IMR-90 (cell line): ENCODE measurements at regions not wholly inside any gene's neighbourhood (a gene's known extent, or its start where the extent isn't known, plus 50 kb on each side); places are given as distances from the start of the nearest gene placed in this dataset.

Source experiments
- BHLHE40 ChIP-seq: fragments of 150-350 bp; IDR thresholded peaks from 2 replicates; pipeline ENCODE4 v1.6.1; 2016; ENCODE audit warnings: mild to moderate bottlenecking, low read depth, low read length
- MAFK ChIP-seq: IDR thresholded peaks from 2 replicates; pipeline ENCODE4 v1.6.1; 2012; ENCODE audit warnings: low read depth, low read length, improper control_type of control experiment
- MAZ ChIP-seq: IDR thresholded peaks from 2 replicates; pipeline ENCODE4 v1.6.1; 2012; ENCODE audit warnings: low read depth, mild to moderate bottlenecking, low read length, improper control_type of control experiment, moderate library complexity, borderline replicate concordance
- MXI1 ChIP-seq: IDR thresholded peaks from 2 replicates; pipeline ENCODE4 v1.6.1; 2012; ENCODE audit warnings: low read depth, mild to moderate bottlenecking, low read length, moderate library complexity, borderline replicate concordance
- POLR2A ChIP-seq: IDR thresholded peaks from 2 replicates; pipeline ENCODE4 v1.6.1; 2012; ENCODE audit warnings: mild to moderate bottlenecking, low read depth, low read length
- RAD21 ChIP-seq: IDR thresholded peaks from 2 replicates; pipeline ENCODE4 v1.6.1; 2012; ENCODE audit warnings: low read length, improper control_type of control experiment
- RCOR1 ChIP-seq: IDR thresholded peaks from 2 replicates; pipeline ENCODE4 v1.6.1; 2012; ENCODE audit warnings: mild to moderate bottlenecking, low read length, improper control_type of control experiment; ENCODE audit not compliant: insufficient replicate concordance
- SMC3 ChIP-seq: fragments of 150-350 bp; IDR thresholded peaks from 2 replicates; pipeline ENCODE4 v1.6.1; 2016; ENCODE audit warnings: low read depth, mild to moderate bottlenecking, antibody characterized with exemption, low read length, moderate library complexity
- TF ChIP-seq, protein P1 (sequence below): conservative IDR thresholded peaks from 2 replicates; pipeline ENCODE4 v1.5.1; 2012; ENCODE audit warnings: mild to moderate bottlenecking, low read depth, low read length, improper control_type of control experiment
- TF ChIP-seq, protein P2 (sequence below): fragments of 150-350 bp; IDR thresholded peaks from 2 replicates; pipeline ENCODE4 v1.6.1; 2017; ENCODE audit warnings: mild to moderate bottlenecking, antibody characterized with exemption, low read length, low read depth

DNA sequence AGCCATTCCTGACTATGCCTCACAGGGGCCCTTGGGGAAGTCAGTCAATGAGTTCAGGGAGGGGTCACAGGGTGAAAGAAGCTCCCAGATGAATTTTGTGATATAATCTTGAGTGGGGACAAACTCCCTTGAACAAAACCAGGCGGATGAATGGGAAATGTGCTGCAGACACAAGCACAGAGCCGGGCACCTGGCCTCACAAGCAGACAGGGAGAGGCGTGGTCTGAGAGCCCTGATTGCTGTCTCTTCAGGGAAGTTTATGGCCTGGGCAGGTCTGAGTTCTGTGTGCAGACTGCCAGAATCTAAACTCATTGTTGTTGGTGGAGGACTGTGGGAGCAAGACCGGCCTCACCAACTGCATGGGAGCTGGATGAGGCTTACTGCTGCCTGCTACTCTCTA, 591.8 kb downstream of the EPHA3 start:
- TF ChIP-seq, protein P1, sequence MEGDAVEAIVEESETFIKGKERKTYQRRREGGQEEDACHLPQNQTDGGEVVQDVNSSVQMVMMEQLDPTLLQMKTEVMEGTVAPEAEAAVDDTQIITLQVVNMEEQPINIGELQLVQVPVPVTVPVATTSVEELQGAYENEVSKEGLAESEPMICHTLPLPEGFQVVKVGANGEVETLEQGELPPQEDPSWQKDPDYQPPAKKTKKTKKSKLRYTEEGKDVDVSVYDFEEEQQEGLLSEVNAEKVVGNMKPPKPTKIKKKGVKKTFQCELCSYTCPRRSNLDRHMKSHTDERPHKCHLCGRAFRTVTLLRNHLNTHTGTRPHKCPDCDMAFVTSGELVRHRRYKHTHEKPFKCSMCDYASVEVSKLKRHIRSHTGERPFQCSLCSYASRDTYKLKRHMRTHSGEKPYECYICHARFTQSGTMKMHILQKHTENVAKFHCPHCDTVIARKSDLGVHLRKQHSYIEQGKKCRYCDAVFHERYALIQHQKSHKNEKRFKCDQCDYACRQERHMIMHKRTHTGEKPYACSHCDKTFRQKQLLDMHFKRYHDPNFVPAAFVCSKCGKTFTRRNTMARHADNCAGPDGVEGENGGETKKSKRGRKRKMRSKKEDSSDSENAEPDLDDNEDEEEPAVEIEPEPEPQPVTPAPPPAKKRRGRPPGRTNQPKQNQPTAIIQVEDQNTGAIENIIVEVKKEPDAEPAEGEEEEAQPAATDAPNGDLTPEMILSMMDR, result no peak
- TF ChIP-seq, protein P2, sequence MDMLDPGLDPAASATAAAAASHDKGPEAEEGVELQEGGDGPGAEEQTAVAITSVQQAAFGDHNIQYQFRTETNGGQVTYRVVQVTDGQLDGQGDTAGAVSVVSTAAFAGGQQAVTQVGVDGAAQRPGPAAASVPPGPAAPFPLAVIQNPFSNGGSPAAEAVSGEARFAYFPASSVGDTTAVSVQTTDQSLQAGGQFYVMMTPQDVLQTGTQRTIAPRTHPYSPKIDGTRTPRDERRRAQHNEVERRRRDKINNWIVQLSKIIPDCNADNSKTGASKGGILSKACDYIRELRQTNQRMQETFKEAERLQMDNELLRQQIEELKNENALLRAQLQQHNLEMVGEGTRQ, result no peak
- TF ChIP-seq BHLHE40 (no peak), RAD21 (no peak), MAFK (no peak), POLR2A (no peak), RCOR1 (no peak), MAZ (no peak), SMC3 (no peak), MXI1 (no peak)
